GM12864 (cell line): ENCODE measurements at regions not wholly inside any gene's neighbourhood (a gene's known extent, or its start where the extent isn't known, plus 50 kb on each side); places are given as distances from the start of the nearest gene placed in this dataset.
"Not testable (repeated sequence)": the region's sequence is repeated elsewhere in the genome, so short reads cannot be mapped to it uniquely, and the experiment has no call there.

ENCODE experiments used
- DNase-seq: peaks from one replicate; pipeline ENCODE4 v3.0.0-alpha.2; 2011; ENCODE audit warnings: low read depth
- H3K4me3 ChIP-seq: 2 replicates; pipeline ENCODE4 v1.5.1; 2011; ENCODE audit warnings: mild to moderate bottlenecking, low read depth, low read length, control low read depth
- CTCF ChIP-seq: IDR thresholded peaks from 2 replicates; pipeline ENCODE4 v1.5.1; 2011; ENCODE audit warnings: low read depth, mild to moderate bottlenecking, moderate library complexity, low read length, control low read depth, inconsistent platforms; ENCODE audit errors: missing control alignments

GRCh38 chr2:235419996-235420395, 73.8 kb upstream of the AGAP1 start:
- TF ChIP-seq CTCF: no peak
- H3K4me3 ChIP-seq: no peak overlapping the region
- DNase-seq: no peak

DNA sequence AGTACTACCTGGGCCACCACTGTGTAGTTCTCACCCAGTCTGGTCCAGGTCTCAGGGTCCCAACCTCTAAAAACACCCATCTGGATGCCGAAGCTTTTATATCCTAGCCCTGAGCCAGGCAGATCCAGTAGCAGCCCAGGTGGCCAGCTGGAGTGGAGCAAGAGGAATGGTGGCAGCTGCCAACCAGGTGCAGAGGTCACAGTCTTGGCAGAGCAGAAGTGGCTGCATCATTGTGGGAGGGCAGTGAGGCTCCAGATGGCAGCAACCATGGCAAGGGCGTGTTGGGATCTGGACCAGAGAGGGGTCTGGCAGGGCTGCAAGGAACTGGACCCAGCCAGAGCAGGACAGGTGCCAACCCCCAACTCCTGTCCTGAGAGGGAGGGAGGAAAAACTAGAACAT, 72.2 kb upstream of the AGAP1 start:
- TF ChIP-seq CTCF: no peak
- no peak overlapping the region for H3K4me3 ChIP-seq
- DNase-seq: no peak

DNA sequence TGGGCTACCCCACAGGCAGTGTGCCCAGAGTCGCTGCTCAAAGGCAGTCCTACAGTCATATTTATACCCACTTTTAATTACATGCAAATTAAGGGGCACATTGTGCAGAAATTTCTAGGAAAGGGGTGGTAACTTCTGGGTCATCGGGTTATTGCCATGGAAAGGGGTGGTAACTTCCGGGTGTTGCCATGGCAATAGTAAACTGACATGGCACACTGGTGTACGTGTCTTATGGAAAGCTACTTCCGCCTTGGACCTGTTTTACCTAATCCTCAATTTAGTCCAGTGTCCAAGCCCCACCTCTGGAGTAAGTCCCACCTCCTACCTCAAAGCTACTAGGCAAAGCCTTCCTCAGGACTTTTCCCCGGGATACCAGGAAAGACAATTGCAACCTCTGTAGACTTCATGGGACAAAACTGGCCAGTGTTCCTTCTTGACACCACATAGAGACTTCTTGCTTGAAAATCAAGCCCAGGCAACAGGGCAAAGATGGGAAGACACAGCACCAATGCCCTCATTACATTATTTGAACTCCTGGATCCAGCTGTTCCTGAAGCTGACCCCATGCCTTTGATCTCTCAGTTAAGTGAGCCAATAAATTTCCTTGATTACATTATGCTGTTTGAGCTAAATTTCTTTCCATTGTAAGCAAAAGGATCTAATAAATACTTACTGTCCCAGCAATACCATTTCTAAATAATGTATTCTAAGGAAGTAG, 63.3 kb upstream of the AGAP1 start:
- no peak overlapping the region for H3K4me3 ChIP-seq
- no peak for TF ChIP-seq CTCF
- DNase-seq: no peak

DNA sequence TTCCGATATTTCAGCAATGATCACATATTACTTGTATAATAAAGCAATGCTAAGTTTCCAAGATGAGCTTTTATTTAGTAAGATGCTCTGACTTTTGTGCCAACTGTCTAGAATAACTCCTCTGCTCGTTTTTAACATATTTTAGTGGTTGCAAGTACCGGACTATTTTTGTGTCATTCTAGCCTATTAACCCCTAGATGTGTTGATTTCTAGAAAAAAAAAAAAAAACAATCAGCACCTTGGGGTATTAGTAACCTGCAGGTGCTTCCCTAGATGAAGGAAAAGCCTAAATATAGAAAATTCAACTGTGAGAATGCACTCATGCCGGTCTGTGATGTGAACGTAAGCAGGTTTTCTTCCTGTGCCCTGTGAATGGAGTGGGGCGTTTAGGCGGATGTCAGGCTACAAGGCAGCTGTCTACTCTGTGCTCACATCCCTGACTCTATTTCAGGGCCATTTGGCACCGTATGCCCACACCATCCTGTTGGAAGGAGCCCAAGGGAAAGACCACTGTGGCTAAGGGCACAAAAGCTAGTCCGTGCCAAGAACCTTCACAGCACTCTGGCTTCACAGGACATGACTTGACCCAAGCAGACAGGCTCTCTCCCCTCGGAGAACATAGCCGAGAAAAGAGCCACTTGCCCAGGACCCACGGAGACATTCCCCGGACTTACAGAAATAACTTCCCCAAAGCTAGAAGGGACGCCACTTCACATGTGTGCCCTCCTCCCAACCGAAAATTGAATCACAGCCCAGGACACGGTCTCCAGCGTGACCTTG, 60.9 kb upstream of the AGAP1 start:
- DNase-seq: no peak
- H3K4me3 ChIP-seq: no peak overlapping the region
- no peak for TF ChIP-seq CTCF

- no peak overlapping the region for H3K4me3 ChIP-seq
Measured at GRCh38 chr2:235433860-235434259, 60.0 kb upstream of the AGAP1 start.

DNA sequence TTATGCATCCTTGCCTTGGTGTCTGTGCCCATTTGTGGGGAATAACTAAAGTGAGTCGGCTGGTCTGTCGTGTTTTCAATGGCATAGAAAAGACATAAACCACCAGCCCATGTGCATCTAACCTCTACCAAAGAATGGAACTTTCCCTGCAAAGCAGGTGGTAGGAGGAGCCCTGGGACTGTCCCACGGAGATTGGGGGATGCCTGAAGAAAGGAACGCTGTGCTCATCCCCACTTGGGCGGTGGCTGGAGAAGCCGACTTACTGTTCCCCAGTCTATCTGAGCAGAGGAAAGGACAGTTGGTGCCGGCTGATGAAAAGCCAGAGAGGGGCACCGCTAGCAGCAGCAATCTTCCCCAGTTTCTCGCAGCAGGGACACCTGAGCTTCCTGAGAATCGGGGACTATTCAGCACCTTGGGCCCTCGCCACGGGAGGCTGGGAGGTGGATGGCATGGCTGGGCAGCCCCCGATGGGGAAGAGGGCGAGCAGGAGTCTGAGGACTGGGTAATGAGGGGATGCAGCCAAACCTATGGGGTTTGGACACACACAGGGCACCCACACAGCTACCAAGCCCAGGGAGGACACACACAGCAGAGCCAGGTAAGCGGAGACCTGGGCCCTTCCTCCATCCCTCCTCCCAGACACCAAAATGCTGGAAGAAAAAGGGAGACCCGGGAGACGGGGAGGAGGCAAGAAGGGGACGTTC, 53.7 kb upstream of the AGAP1 start:
- no peak for TF ChIP-seq CTCF
- no peak for DNase-seq
- no peak overlapping the region for H3K4me3 ChIP-seq

More at GRCh38 chr2:235433860-235434259, 60.0 kb upstream of the AGAP1 start:
- no peak for TF ChIP-seq CTCF
- DNase-seq: no peak

- not testable (repeated sequence) for DNase-seq
Measured at GRCh38 chr2:235443580-235443979, 50.3 kb upstream of the AGAP1 start.

More at GRCh38 chr2:235443580-235443979, 50.3 kb upstream of the AGAP1 start:
- H3K4me3 ChIP-seq: not testable (repeated sequence)
